ENCODE measurements at regions not wholly inside any gene's neighbourhood (a gene's known extent, or its start where the extent isn't known, plus 50 kb on each side); places are given as distances from the start of the nearest gene placed in this dataset.

DNA sequence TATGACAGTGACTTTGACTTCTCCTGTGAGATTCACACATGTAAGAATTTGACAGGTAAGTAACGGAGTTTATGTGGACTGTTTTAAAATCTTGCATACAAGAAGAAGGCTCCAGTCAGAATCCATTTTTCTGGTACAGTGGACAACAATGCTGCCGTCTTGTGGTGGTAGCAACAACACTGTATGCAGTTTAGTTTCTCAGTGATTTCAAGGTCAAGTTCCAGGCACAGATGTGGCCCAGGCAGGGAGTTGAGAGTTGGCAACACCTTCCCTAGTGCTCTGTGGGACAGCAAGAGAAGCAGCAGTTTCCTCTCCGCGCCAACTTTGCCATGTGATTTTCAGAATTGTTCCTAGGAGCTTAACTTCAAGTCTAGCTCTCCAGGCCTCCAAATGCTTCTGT is 56.0 kb upstream of the STPG2 start:
- TF ChIP-seq, protein P1, sequence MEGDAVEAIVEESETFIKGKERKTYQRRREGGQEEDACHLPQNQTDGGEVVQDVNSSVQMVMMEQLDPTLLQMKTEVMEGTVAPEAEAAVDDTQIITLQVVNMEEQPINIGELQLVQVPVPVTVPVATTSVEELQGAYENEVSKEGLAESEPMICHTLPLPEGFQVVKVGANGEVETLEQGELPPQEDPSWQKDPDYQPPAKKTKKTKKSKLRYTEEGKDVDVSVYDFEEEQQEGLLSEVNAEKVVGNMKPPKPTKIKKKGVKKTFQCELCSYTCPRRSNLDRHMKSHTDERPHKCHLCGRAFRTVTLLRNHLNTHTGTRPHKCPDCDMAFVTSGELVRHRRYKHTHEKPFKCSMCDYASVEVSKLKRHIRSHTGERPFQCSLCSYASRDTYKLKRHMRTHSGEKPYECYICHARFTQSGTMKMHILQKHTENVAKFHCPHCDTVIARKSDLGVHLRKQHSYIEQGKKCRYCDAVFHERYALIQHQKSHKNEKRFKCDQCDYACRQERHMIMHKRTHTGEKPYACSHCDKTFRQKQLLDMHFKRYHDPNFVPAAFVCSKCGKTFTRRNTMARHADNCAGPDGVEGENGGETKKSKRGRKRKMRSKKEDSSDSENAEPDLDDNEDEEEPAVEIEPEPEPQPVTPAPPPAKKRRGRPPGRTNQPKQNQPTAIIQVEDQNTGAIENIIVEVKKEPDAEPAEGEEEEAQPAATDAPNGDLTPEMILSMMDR (IDR thresholded peaks at IDR 0.05; ENCODE audit: insufficient read depth, low read depth, low read length), result no peak
- TF ChIP-seq EZH2 (IDR thresholded peaks at IDR 0.05; ENCODE audit: insufficient read depth, low read length), result no peak
